SU-DHL-6 (cell line): ENCODE measurements at regions not wholly inside any gene's neighbourhood (a gene's known extent, or its start where the extent isn't known, plus 50 kb on each side); places are given as distances from the start of the nearest gene placed in this dataset.

Source experiments
- H2AFZ ChIP-seq: fragments of 200-600 bp; sonication (generic); 2 replicates; pipeline ENCODE4 v1.6.1; 2014; ENCODE audit warnings: low read depth, mild to moderate bottlenecking, moderate library complexity, mixed read lengths, antibody characterized with exemption, low read length; ENCODE audit not compliant: severe bottlenecking
- H3F3A ChIP-seq: fragments of 200-600 bp; shearing (Covaris generic); 2 replicates; pipeline ENCODE4 v1.6.0; 2016; ENCODE audit warnings: antibody characterized with exemption, mild to moderate bottlenecking; ENCODE audit not compliant: insufficient read depth
- H3K27ac ChIP-seq: fragments of 200-600 bp; sonication (generic); 2 replicates; pipeline ENCODE4 v1.5.1; 2016; ENCODE audit warnings: low read depth, mild to moderate bottlenecking, low read length, moderate library complexity, mixed read lengths
- H3K27me3 ChIP-seq: fragments of 200-600 bp; sonication (generic), shearing (Covaris generic); 2 replicates; pipeline ENCODE4 v1.6.0; 2014; ENCODE audit warnings: mild to moderate bottlenecking, low read length
- H3K36me3 ChIP-seq: fragments of 200-600 bp; sonication (generic); 2 replicates; pipeline ENCODE4 v1.6.1; 2014; ENCODE audit warnings: mild to moderate bottlenecking, low read length, mixed read lengths
- H3K4me2 ChIP-seq: fragments of 300-600, 200-600 bp; shearing (Covaris generic), sonication (generic); 2 replicates; pipeline ENCODE4 v1.6.0; 2014; ENCODE audit warnings: low read length, low read depth, mild to moderate bottlenecking; ENCODE audit not compliant: poor library complexity, severe bottlenecking
- H3K4me3 ChIP-seq: fragments of 200-600 bp; sonication (generic); 2 replicates; pipeline ENCODE4 v1.5.1; 2014; ENCODE audit warnings: antibody characterized with exemption, low read length, mild to moderate bottlenecking, mixed read lengths; ENCODE audit not compliant: insufficient read depth, poor library complexity, severe bottlenecking
- H3K79me2 ChIP-seq: fragments of 200-600 bp; sonication (generic); 2 replicates; pipeline ENCODE4 v1.6.1; 2014; ENCODE audit warnings: mild to moderate bottlenecking, low read length, moderate library complexity; ENCODE audit not compliant: insufficient read depth
- H3K9ac ChIP-seq: fragments of 200-600 bp; sonication (generic); 2 replicates; pipeline ENCODE4 v1.7.0; 2014; ENCODE audit warnings: mild to moderate bottlenecking, low read length
- H3K9me2 ChIP-seq: fragments of 200-600 bp; sonication (generic); replicated peaks from 2 replicates; pipeline ENCODE4 v1.6.1; 2014; ENCODE audit warnings: low read length; ENCODE audit not compliant: insufficient read depth
- H3K9me3 ChIP-seq: fragments of 200-600 bp; sonication (generic); 2 replicates; pipeline ENCODE4 v1.6.1; 2014; ENCODE audit warnings: low read length, mixed read lengths; ENCODE audit not compliant: insufficient read depth
- H4K20me1 ChIP-seq: fragments of 200-600 bp; sonication (generic); 2 replicates; pipeline ENCODE4 v1.6.1; 2014; ENCODE audit warnings: low read depth, mild to moderate bottlenecking, antibody characterized with exemption, low read length, moderate library complexity, mixed read lengths
- CTCF ChIP-seq: fragments of 200-600 bp; sonication (generic); IDR thresholded peaks from one replicate; pipeline ENCODE4 v1.5.1; 2017; ENCODE audit warnings: antibody characterized with exemption, mild to moderate bottlenecking, low read length, moderate library complexity; ENCODE audit not compliant: insufficient read depth, poor library complexity, severe bottlenecking
- EZH2phosphoT487 ChIP-seq: fragments of 200-600 bp; sonication (generic), shearing (Covaris generic); conservative IDR thresholded peaks from 2 replicates; pipeline ENCODE4 v1.6.1; 2018; ENCODE audit warnings: mild to moderate bottlenecking, antibody characterized with exemption, low read length, moderate library complexity, mixed read lengths

DNA sequence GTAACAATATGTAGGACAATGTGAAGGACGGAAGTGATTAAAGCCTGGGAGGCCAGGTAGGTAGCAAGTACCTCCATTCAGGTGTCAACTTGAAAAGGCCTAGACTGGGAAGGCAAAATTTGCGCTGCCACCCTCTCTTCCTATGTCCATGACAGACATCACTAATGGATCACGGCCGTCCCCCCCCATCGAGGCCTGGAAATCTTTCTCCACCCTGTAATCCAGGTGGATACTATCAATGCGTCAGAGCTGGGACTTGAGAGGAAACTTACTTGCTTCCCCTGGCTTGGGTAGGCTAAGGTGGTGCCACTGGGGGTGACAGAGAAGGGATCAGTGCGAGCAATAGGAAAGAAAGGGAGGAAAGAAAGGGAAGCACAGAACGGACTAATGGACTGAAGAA, 156.1 kb downstream of the SALL1 start:
- Histone ChIP-seq H3F3A (no peaks in the 10 kb centered on the region), H2AFZ (no peak overlapping the region), H3K4me3 (no peak overlapping the region), H3K27me3 (no peaks in the 10 kb centered on the region), H3K27ac (no peak overlapping the region), H4K20me1 (no peaks in the 10 kb centered on the region), H3K9ac (no peak overlapping the region), H3K4me2 (no peak overlapping the region), H3K36me3 (no peaks in the 10 kb centered on the region), H3K9me3 (no peaks in the 10 kb centered on the region), H3K79me2 (no peaks in the 10 kb centered on the region), H3K9me2 (no peaks in the 10 kb centered on the region)
- TF ChIP-seq CTCF (no peak), EZH2phosphoT487 (no peak)

- H3K27ac ChIP-seq = no peak overlapping the region
- no peak overlapping the region for H3K4me3 ChIP-seq
- no peak overlapping the region for H3K9ac ChIP-seq
- H3K9me2 ChIP-seq = no peaks in the 10 kb centered on the region
- H3K36me3 ChIP-seq = no peaks in the 10 kb centered on the region
- TF ChIP-seq EZH2phosphoT487 (no peak), CTCF (no peak)
- H2AFZ ChIP-seq = no peak overlapping the region
- no peaks in the 10 kb centered on the region for H3K79me2 ChIP-seq
- H4K20me1 ChIP-seq = no peaks in the 10 kb centered on the region
- no peak overlapping the region for H3K4me2 ChIP-seq
- H3K9me3 ChIP-seq = no peaks in the 10 kb centered on the region
- H3F3A ChIP-seq = no peaks in the 10 kb centered on the region
- no peaks in the 10 kb centered on the region for H3K27me3 ChIP-seq
Observed at GRCh38 chr16:50992350-50993032, 158.6 kb downstream of the SALL1 start.

- Histone ChIP-seq H3K4me2 (no peak overlapping the region), H3K79me2 (no peaks in the 10 kb centered on the region)
Observed at GRCh38 chr16:50991436-50991835, 159.6 kb downstream of the SALL1 start.

More at GRCh38 chr16:50991436-50991835, 159.6 kb downstream of the SALL1 start:
- Histone ChIP-seq H3K4me3 (no peak overlapping the region), H2AFZ (no peak overlapping the region), H3K9me2 (no peaks in the 10 kb centered on the region), H3K9ac (no peak overlapping the region), H3K27me3 (no peaks in the 10 kb centered on the region), H3K27ac (no peak overlapping the region), H3F3A (no peaks in the 10 kb centered on the region), H3K36me3 (no peaks in the 10 kb centered on the region), H4K20me1 (no peaks in the 10 kb centered on the region), H3K9me3 (no peaks in the 10 kb centered on the region)
- TF ChIP-seq CTCF (no peak), EZH2phosphoT487 (no peak)
